CD8-positive, alpha-beta memory T cell (primary cell): ENCODE measurements at regions not wholly inside any gene's neighbourhood (a gene's known extent, or its start where the extent isn't known, plus 50 kb on each side); places are given as distances from the start of the nearest gene placed in this dataset.

Experiments used
- CTCF ChIA-PET: fragments of 350-600 bp; sonication (Branson Sonifier 250); formaldehyde crosslinking; loops from one replicate; lab custom pipeline; 2021; ENCODE audit warnings: antibody characterized with exemption; lab: Charles Lee
- POLR2A ChIA-PET: fragments of 350-600 bp; sonication (Branson Sonifier 250); formaldehyde crosslinking; loops from one replicate; lab custom pipeline; 2021; ENCODE audit warnings: antibody characterized with exemption; lab: Charles Lee
- DNase-seq, 5 donors: peaks; one replicate each; pipeline versions ENCODE4 v3.0.0 to v3.0.0-alpha.2; 2020 to 2022; ENCODE audit warnings: mixed read lengths in 1 of 5
- H3K27ac ChIP-seq: one replicate; pipeline ENCODE4 v1.7.0; 2013; ENCODE audit warnings: low read depth, mild to moderate bottlenecking, low read length, moderate library complexity
- H3K27me3 ChIP-seq: 2 replicates; pipeline ENCODE4 v1.7.0; 2013; ENCODE audit warnings: low read length, mild to moderate bottlenecking; ENCODE audit not compliant: insufficient read depth, poor library complexity, severe bottlenecking
- H3K36me3 ChIP-seq: 2 replicates; pipeline ENCODE4 v1.7.0; 2013; ENCODE audit warnings: mild to moderate bottlenecking, low read length, moderate library complexity; ENCODE audit not compliant: insufficient read depth
- H3K4me1 ChIP-seq: 2 replicates; pipeline ENCODE4 v1.7.0; 2013; ENCODE audit warnings: mild to moderate bottlenecking, low read length, moderate library complexity; ENCODE audit not compliant: insufficient read depth
- H3K4me3 ChIP-seq: 2 replicates; pipeline ENCODE4 v1.7.0; 2013; ENCODE audit warnings: mild to moderate bottlenecking, low read length
- H3K9me3 ChIP-seq: 2 replicates; pipeline ENCODE4 v1.7.0; 2013; ENCODE audit warnings: mild to moderate bottlenecking, low read length
- H3K27ac Mint-ChIP-seq, 8 donors: one replicate each; pipeline ENCODE4 v1.8.0; 2020 to 2021; ENCODE audit warnings: mixed read lengths in 8 of 8, mild to moderate bottlenecking in 6 of 8, inconsistent platforms in 3 of 8, moderate library complexity in 3 of 8
- H3K27me3 Mint-ChIP-seq, 2 donors: one replicate each; pipeline ENCODE4 v1.8.0; 2020 to 2021; ENCODE audit warnings: mixed read lengths in 2 of 2, mild to moderate bottlenecking in 1 of 2, moderate library complexity in 1 of 2
- H3K36me3 Mint-ChIP-seq, 3 donors: one replicate each; pipeline ENCODE4 v1.8.0; 2020 to 2021; ENCODE audit warnings: mixed read lengths in 3 of 3, inconsistent platforms in 1 of 3, mild to moderate bottlenecking in 1 of 3
- H3K4me1 Mint-ChIP-seq, 3 donors: one replicate each; pipeline ENCODE4 v1.8.0; 2020 to 2021; ENCODE audit warnings: mixed read lengths in 3 of 3, inconsistent platforms in 1 of 3, mild to moderate bottlenecking in 1 of 3
- H3K4me3 Mint-ChIP-seq, 7 donors: one replicate each; pipeline ENCODE4 v1.8.0; 2020 to 2021; ENCODE audit warnings: mixed read lengths in 7 of 7, mild to moderate bottlenecking in 6 of 7, moderate library complexity in 4 of 7, inconsistent platforms in 2 of 7
- H3K9me3 Mint-ChIP-seq, 5 donors: one replicate each; pipeline ENCODE4 v1.8.0; 2020 to 2022; ENCODE audit warnings: mixed read lengths in 5 of 5, mild to moderate bottlenecking in 3 of 5, moderate library complexity in 2 of 5, inconsistent platforms in 1 of 5

- Histone ChIP-seq H3K4me3 (no peak overlapping the region), H3K27ac (no peak overlapping the region), H3K4me1 (no peaks in the 10 kb centered on the region), H3K27me3 (no peaks in the 10 kb centered on the region), H3K9me3 (no peaks in the 10 kb centered on the region), H3K36me3 (no peaks in the 10 kb centered on the region)
- Mint-ChIP-seq H3K36me3 (no peaks in the 10 kb centered on the region), H3K4me3 (no peak overlapping the region), H3K4me1 (no peaks in the 10 kb centered on the region), H3K27ac (no peak overlapping the region), H3K27me3 (peaks cover 5 to 14% of the 10 kb centered on the region in 2 donors), H3K9me3 (no peaks in the 10 kb centered on the region)
- no peak for DNase-seq
- CTCF ChIA-PET: no interaction called here
- POLR2A ChIA-PET: no interaction called here
Observed at GRCh38 chr7:155227788-155228458, 69.8 kb upstream of the INSIG1 start.

- no peak overlapping the region for H3K27ac Mint-ChIP-seq
- H3K27me3 Mint-ChIP-seq: peaks cover 5 to 12% of the 10 kb centered on the region in 2 donors
- Histone ChIP-seq H3K4me3 (no peak overlapping the region), H3K27ac (no peak overlapping the region), H3K9me3 (no peaks in the 10 kb centered on the region), H3K36me3 (no peaks in the 10 kb centered on the region), H3K4me1 (no peaks in the 10 kb centered on the region), H3K27me3 (no peaks in the 10 kb centered on the region)
- no peaks in the 10 kb centered on the region for H3K36me3 Mint-ChIP-seq
- POLR2A ChIA-PET: no interaction called here
- no peak overlapping the region for H3K4me3 Mint-ChIP-seq
- DNase-seq: no peak
- CTCF ChIA-PET: no interaction called here
- no peaks in the 10 kb centered on the region for H3K9me3 Mint-ChIP-seq
- H3K4me1 Mint-ChIP-seq: no peaks in the 10 kb centered on the region
Observed at GRCh38 chr7:155228459-155228845, 69.2 kb upstream of the INSIG1 start.

GRCh38 chr7:155228894-155229293 is 68.8 kb upstream of the INSIG1 start:
- H3K4me1 ChIP-seq: no peaks in the 10 kb centered on the region
- CTCF ChIA-PET: no interaction called here
- no peaks in the 10 kb centered on the region for H3K9me3 ChIP-seq
- no peak for DNase-seq
- H3K4me3 ChIP-seq: no peak overlapping the region
- H3K4me1 Mint-ChIP-seq: no peaks in the 10 kb centered on the region
- H3K36me3 ChIP-seq: no peaks in the 10 kb centered on the region
- no peaks in the 10 kb centered on the region for H3K36me3 Mint-ChIP-seq
- POLR2A ChIA-PET: no interaction called here
- H3K27ac ChIP-seq: no peak overlapping the region
- peaks cover 5 to 12% of the 10 kb centered on the region in 2 donors for H3K27me3 Mint-ChIP-seq
- H3K9me3 Mint-ChIP-seq: no peaks in the 10 kb centered on the region
- H3K27me3 ChIP-seq: no peaks in the 10 kb centered on the region
- H3K4me3 Mint-ChIP-seq: no peak overlapping the region
- no peak overlapping the region for H3K27ac Mint-ChIP-seq

- H3K27me3 Mint-ChIP-seq: peaks cover 6 to 12% of the 10 kb centered on the region in 2 donors
- H3K27ac Mint-ChIP-seq: no peak overlapping the region
- H3K36me3 Mint-ChIP-seq: no peaks in the 10 kb centered on the region
- H3K27me3 ChIP-seq: no peaks in the 10 kb centered on the region
- H3K4me1 ChIP-seq: no peaks in the 10 kb centered on the region
- H3K4me3 Mint-ChIP-seq: no peak overlapping the region
- no peak overlapping the region for H3K4me3 ChIP-seq
- no peaks in the 10 kb centered on the region for H3K36me3 ChIP-seq
- no peaks in the 10 kb centered on the region for H3K9me3 ChIP-seq
- no peaks in the 10 kb centered on the region for H3K4me1 Mint-ChIP-seq
- H3K27ac ChIP-seq: no peak overlapping the region
- POLR2A ChIA-PET: no interaction called here
- CTCF ChIA-PET: no interaction called here
- no peaks in the 10 kb centered on the region for H3K9me3 Mint-ChIP-seq
- DNase-seq: no peak
Observed at GRCh38 chr7:155229548-155230168, 68.0 kb upstream of the INSIG1 start.

- no peak overlapping the region for H3K27ac Mint-ChIP-seq
- Histone ChIP-seq H3K9me3 (no peaks in the 10 kb centered on the region), H3K27ac (no peak overlapping the region), H3K36me3 (no peaks in the 10 kb centered on the region), H3K4me1 (no peaks in the 10 kb centered on the region), H3K4me3 (no peak overlapping the region), H3K27me3 (no peaks in the 10 kb centered on the region)
- H3K4me3 Mint-ChIP-seq: no peak overlapping the region
- DNase-seq: no peak
- H3K27me3 Mint-ChIP-seq: peaks cover 6 to 10% of the 10 kb centered on the region in 2 donors
- POLR2A ChIA-PET: no interaction called here
- H3K4me1 Mint-ChIP-seq: no peaks in the 10 kb centered on the region
- no peaks in the 10 kb centered on the region for H3K9me3 Mint-ChIP-seq
- CTCF ChIA-PET: no interaction called here
- H3K36me3 Mint-ChIP-seq: no peaks in the 10 kb centered on the region
Observed at GRCh38 chr7:155230169-155230593, 67.5 kb upstream of the INSIG1 start.

GRCh38 chr7:155231241-155231800 is 66.4 kb upstream of the INSIG1 start:
- H3K27me3 Mint-ChIP-seq: peaks cover 0 to 1% of the 10 kb centered on the region in 2 donors
- no peak overlapping the region for H3K4me3 Mint-ChIP-seq
- H3K36me3 Mint-ChIP-seq: no peaks in the 10 kb centered on the region
- H3K36me3 ChIP-seq: no peaks in the 10 kb centered on the region
- no peak for DNase-seq
- H3K27me3 ChIP-seq: no peaks in the 10 kb centered on the region
- POLR2A ChIA-PET: no interaction called here
- no peaks in the 10 kb centered on the region for H3K4me1 ChIP-seq
- H3K27ac ChIP-seq: no peak overlapping the region
- H3K27ac Mint-ChIP-seq: no peak overlapping the region
- H3K9me3 ChIP-seq: no peaks in the 10 kb centered on the region
- CTCF ChIA-PET: no interaction called here
- no peak overlapping the region for H3K4me3 ChIP-seq
- H3K4me1 Mint-ChIP-seq: no peaks in the 10 kb centered on the region
- H3K9me3 Mint-ChIP-seq: no peaks in the 10 kb centered on the region

- H3K4me3 Mint-ChIP-seq: no peak overlapping the region
- Histone ChIP-seq H3K9me3 (no peaks in the 10 kb centered on the region), H3K36me3 (no peaks in the 10 kb centered on the region), H3K4me1 (no peaks in the 10 kb centered on the region), H3K27ac (no peak overlapping the region), H3K27me3 (no peaks in the 10 kb centered on the region), H3K4me3 (no peak overlapping the region)
- CTCF ChIA-PET: no interaction called here
- DNase-seq: no peak
- POLR2A ChIA-PET: no interaction called here
- H3K4me1 Mint-ChIP-seq: no peaks in the 10 kb centered on the region
- no peaks in the 10 kb centered on the region for H3K36me3 Mint-ChIP-seq
- peaks cover 1 to 3% of the 10 kb centered on the region in 2 donors for H3K27me3 Mint-ChIP-seq
- no peaks in the 10 kb centered on the region for H3K9me3 Mint-ChIP-seq
- H3K27ac Mint-ChIP-seq: no peak overlapping the region
Observed at GRCh38 chr7:155231941-155232340, 65.7 kb upstream of the INSIG1 start.

- Mint-ChIP-seq H3K27ac (no peak overlapping the region), H3K9me3 (no peaks in the 10 kb centered on the region), H3K36me3 (no peaks in the 10 kb centered on the region), H3K4me3 (no peak overlapping the region), H3K4me1 (no peaks in the 10 kb centered on the region), H3K27me3 (peaks cover 1 to 6% of the 10 kb centered on the region in 2 donors)
- H3K36me3 ChIP-seq: no peaks in the 10 kb centered on the region
- no peak overlapping the region for H3K4me3 ChIP-seq
- no peaks in the 10 kb centered on the region for H3K27me3 ChIP-seq
- no peak overlapping the region for H3K27ac ChIP-seq
- CTCF ChIA-PET: interaction anchor here (2.4 kb wide), 1 partner anchor 112 kb away, joined by 17 read pairs; no protein-coding TSS in a partner anchor
- POLR2A ChIA-PET: no interaction called here
- H3K9me3 ChIP-seq: no peaks in the 10 kb centered on the region
- no peak for DNase-seq
- no peaks in the 10 kb centered on the region for H3K4me1 ChIP-seq
Observed at GRCh38 chr7:155232911-155233310, 64.8 kb upstream of the INSIG1 start.
